ENCODE measurements at regions not wholly inside any gene's neighbourhood (a gene's known extent, or its start where the extent isn't known, plus 50 kb on each side); places are given as distances from the start of the nearest gene placed in this dataset.

DNA sequence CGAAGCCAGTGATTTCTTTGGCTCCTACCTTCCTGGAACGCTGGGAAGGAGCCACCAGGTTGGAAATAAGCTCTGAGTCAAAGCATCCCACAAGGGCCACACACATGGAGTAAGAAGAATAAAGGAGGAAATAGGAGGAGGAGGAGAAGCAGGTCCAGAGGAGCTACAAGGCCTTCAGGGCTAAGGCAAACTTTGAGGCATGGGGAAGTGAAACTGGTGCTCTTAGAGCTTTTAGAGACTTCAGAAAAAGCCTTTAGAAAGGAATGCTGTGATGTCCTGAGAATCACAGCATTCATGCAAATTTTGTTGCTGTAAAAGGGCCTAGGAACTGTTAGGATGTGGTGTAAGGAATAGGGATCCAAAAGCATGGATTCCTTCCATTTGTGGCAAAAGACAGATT is 135.9 kb upstream of the ARHGEF9 start (continued):
- TF ChIP-seq, protein P1, sequence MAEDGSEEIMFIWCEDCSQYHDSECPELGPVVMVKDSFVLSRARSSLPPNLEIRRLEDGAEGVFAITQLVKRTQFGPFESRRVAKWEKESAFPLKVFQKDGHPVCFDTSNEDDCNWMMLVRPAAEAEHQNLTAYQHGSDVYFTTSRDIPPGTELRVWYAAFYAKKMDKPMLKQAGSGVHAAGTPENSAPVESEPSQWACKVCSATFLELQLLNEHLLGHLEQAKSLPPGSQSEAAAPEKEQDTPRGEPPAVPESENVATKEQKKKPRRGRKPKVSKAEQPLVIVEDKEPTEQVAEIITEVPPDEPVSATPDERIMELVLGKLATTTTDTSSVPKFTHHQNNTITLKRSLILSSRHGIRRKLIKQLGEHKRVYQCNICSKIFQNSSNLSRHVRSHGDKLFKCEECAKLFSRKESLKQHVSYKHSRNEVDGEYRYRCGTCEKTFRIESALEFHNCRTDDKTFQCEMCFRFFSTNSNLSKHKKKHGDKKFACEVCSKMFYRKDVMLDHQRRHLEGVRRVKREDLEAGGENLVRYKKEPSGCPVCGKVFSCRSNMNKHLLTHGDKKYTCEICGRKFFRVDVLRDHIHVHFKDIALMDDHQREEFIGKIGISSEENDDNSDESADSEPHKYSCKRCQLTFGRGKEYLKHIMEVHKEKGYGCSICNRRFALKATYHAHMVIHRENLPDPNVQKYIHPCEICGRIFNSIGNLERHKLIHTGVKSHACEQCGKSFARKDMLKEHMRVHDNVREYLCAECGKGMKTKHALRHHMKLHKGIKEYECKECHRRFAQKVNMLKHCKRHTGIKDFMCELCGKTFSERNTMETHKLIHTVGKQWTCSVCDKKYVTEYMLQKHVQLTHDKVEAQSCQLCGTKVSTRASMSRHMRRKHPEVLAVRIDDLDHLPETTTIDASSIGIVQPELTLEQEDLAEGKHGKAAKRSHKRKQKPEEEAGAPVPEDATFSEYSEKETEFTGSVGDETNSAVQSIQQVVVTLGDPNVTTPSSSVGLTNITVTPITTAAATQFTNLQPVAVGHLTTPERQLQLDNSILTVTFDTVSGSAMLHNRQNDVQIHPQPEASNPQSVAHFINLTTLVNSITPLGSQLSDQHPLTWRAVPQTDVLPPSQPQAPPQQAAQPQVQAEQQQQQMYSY (CRISPR knock-in tag; IDR thresholded peaks at IDR 0.05): no peak
- TF ChIP-seq GTF2I (CRISPR knock-in tag; conservative IDR thresholded peaks at IDR 0.05): no peak
- TF ChIP-seq, protein P2, sequence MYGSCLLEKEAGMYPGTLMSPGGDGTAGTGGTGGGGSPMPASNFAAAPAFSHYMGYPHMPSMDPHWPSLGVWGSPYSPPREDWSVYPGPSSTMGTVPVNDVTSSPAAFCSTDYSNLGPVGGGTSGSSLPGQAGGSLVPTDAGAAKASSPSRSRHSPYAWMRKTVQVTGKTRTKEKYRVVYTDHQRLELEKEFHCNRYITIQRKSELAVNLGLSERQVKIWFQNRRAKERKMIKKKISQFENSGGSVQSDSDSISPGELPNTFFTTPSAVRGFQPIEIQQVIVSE (CRISPR knock-in tag; IDR thresholded peaks at IDR 0.05; ENCODE audit: borderline replicate concordance): no peak
- TF ChIP-seq, protein P3, sequence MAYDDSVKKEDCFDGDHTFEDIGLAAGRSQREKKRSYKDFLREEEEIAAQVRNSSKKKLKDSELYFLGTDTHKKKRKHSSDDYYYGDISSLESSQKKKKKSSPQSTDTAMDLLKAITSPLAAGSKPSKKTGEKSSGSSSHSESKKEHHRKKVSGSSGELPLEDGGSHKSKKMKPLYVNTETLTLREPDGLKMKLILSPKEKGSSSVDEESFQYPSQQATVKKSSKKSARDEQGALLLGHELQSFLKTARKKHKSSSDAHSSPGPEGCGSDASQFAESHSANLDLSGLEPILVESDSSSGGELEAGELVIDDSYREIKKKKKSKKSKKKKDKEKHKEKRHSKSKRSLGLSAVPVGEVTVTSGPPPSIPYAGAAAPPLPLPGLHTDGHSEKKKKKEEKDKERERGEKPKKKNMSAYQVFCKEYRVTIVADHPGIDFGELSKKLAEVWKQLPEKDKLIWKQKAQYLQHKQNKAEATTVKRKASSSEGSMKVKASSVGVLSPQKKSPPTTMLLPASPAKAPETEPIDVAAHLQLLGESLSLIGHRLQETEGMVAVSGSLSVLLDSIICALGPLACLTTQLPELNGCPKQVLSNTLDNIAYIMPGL (CRISPR knock-in tag; IDR thresholded peaks at IDR 0.05): no peak
- TF ChIP-seq, protein P4, sequence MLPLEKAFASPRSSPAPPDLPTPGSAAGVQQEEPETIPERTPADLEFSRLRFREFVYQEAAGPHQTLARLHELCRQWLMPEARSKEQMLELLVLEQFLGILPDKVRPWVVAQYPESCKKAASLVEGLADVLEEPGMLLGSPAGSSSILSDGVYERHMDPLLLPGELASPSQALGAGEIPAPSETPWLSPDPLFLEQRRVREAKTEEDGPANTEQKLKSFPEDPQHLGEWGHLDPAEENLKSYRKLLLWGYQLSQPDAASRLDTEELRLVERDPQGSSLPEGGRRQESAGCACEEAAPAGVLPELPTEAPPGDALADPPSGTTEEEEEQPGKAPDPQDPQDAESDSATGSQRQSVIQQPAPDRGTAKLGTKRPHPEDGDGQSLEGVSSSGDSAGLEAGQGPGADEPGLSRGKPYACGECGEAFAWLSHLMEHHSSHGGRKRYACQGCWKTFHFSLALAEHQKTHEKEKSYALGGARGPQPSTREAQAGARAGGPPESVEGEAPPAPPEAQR (CRISPR knock-in tag; IDR thresholded peaks at IDR 0.05): no peak
- no peak for TF ChIP-seq FOXJ3 (CRISPR knock-in tag; IDR thresholded peaks at IDR 0.05; ENCODE audit: borderline replicate concordance)
- TF ChIP-seq, protein P5, sequence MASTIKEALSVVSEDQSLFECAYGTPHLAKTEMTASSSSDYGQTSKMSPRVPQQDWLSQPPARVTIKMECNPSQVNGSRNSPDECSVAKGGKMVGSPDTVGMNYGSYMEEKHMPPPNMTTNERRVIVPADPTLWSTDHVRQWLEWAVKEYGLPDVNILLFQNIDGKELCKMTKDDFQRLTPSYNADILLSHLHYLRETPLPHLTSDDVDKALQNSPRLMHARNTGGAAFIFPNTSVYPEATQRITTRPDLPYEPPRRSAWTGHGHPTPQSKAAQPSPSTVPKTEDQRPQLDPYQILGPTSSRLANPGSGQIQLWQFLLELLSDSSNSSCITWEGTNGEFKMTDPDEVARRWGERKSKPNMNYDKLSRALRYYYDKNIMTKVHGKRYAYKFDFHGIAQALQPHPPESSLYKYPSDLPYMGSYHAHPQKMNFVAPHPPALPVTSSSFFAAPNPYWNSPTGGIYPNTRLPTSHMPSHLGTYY (CRISPR knock-in tag; IDR thresholded peaks at IDR 0.05): no peak
- TF ChIP-seq, protein P6, sequence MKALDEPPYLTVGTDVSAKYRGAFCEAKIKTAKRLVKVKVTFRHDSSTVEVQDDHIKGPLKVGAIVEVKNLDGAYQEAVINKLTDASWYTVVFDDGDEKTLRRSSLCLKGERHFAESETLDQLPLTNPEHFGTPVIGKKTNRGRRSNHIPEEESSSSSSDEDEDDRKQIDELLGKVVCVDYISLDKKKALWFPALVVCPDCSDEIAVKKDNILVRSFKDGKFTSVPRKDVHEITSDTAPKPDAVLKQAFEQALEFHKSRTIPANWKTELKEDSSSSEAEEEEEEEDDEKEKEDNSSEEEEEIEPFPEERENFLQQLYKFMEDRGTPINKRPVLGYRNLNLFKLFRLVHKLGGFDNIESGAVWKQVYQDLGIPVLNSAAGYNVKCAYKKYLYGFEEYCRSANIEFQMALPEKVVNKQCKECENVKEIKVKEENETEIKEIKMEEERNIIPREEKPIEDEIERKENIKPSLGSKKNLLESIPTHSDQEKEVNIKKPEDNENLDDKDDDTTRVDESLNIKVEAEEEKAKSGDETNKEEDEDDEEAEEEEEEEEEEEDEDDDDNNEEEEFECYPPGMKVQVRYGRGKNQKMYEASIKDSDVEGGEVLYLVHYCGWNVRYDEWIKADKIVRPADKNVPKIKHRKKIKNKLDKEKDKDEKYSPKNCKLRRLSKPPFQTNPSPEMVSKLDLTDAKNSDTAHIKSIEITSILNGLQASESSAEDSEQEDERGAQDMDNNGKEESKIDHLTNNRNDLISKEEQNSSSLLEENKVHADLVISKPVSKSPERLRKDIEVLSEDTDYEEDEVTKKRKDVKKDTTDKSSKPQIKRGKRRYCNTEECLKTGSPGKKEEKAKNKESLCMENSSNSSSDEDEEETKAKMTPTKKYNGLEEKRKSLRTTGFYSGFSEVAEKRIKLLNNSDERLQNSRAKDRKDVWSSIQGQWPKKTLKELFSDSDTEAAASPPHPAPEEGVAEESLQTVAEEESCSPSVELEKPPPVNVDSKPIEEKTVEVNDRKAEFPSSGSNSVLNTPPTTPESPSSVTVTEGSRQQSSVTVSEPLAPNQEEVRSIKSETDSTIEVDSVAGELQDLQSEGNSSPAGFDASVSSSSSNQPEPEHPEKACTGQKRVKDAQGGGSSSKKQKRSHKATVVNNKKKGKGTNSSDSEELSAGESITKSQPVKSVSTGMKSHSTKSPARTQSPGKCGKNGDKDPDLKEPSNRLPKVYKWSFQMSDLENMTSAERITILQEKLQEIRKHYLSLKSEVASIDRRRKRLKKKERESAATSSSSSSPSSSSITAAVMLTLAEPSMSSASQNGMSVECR (CRISPR knock-in tag; IDR thresholded peaks at IDR 0.05; ENCODE audit: borderline replicate concordance): no peak

DNA sequence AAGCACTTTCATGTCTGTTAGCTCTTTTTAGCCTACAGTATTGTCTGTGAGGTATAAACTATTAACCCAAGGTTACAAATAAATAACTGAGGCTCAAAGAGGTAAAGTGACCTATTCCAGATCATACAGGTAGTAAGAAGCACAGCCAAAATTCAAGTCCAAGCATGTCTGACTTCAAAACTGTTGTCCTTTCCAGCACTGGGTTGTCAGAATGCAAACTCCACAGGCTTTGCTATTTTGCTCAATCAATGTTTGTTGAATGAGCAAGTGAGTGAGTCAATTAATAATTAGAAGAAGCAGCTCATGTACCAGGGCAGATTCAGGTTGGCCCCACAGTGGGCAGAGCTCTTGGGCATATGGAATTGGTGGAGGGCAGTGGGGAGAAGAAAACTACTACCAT is 134.1 kb upstream of the ARHGEF9 start:
- H3K27ac Mint-ChIP-seq: no peak overlapping the region
- peaks cover 29% of the 10 kb centered on the region for H3K36me3 Mint-ChIP-seq
- H3K27me3 Mint-ChIP-seq (ENCODE audit: low read depth): no peaks in the 10 kb centered on the region
- peaks cover 5% of the 10 kb centered on the region; the same call in 1 of the 2 replicates for H3K4me1 Mint-ChIP-seq
- DNase-seq (ENCODE audit: low spot score) (no peak), ATAC-seq (no peak)
- TF ChIP-seq IRF2 (CRISPR knock-in tag; IDR thresholded peaks at IDR 0.05; ENCODE audit: borderline replicate concordance, low read depth): no peak
- TF ChIP-seq ZNF416 (CRISPR knock-in tag; IDR thresholded peaks at IDR 0.05): no peak
- TF ChIP-seq TCF7 (CRISPR knock-in tag; IDR thresholded peaks at IDR 0.05; ENCODE audit: low read depth): no peak
- peaks cover 61% of the 10 kb centered on the region for H3K9me3 Mint-ChIP-seq
- H3K4me3 Mint-ChIP-seq: no peak overlapping the region
- POLR2A ChIA-PET: no interaction called here
- CTCF ChIA-PET: interaction anchor here (1.2 kb wide), 1 partner anchor 15 kb away, joined by 3 read pairs; no protein-coding TSS in a partner anchor

All from WTC11 (cell line).